ENCODE measurements at regions not wholly inside any gene's neighbourhood (a gene's known extent, or its start where the extent isn't known, plus 50 kb on each side); places are given as distances from the start of the nearest gene placed in this dataset.

GRCh38 chr3:78421247-78421966 is 1346.4 kb downstream of the ROBO1 start:
- H3K27me3 ChIP-seq (ENCODE audit: insufficient read depth, low read length, poor library complexity, severe bottlenecking), result no peaks in the 10 kb centered on the region
- H3K36me3 ChIP-seq (ENCODE audit: insufficient read depth, low read length), result no peaks in the 10 kb centered on the region
- no peaks in the 10 kb centered on the region for H4K20me1 ChIP-seq (ENCODE audit: insufficient read depth, low read length, poor library complexity, severe bottlenecking)
- no peak overlapping the region for H2AFZ ChIP-seq (ENCODE audit: low read length)
- H3K9ac ChIP-seq (ENCODE audit: low read depth, low read length, poor library complexity, severe bottlenecking), result no peak overlapping the region
- no peaks in the 10 kb centered on the region for H3K9me3 ChIP-seq (ENCODE audit: insufficient read depth, low read depth, low read length)
- no peak overlapping the region for H3K4me3 ChIP-seq (ENCODE audit: low read length, poor library complexity, severe bottlenecking)
- H3K4me2 ChIP-seq (ENCODE audit: low read depth, low read length, poor library complexity, severe bottlenecking), result no peak overlapping the region
- H3F3A ChIP-seq (ENCODE audit: low read depth), result no peaks in the 10 kb centered on the region
- H3K79me2 ChIP-seq (ENCODE audit: insufficient read depth, low read length), result no peaks in the 10 kb centered on the region
- H3K4me1 ChIP-seq (ENCODE audit: insufficient read depth, low read length, poor library complexity, severe bottlenecking), result no peaks in the 10 kb centered on the region
- no peaks in the 10 kb centered on the region; the same call in 1 of the 2 replicates for H3K9me2 ChIP-seq (replicated peaks; ENCODE audit: low read depth, low read length)
- TF ChIP-seq CTCF (conservative IDR thresholded peaks at IDR 0.05; ENCODE audit: low read length) (no peak), EZH2phosphoT487 (IDR thresholded peaks at IDR 0.05; ENCODE audit: borderline replicate concordance) (no peak)

GRCh38 chr3:78424656-78425055 is 1343.1 kb downstream of the ROBO1 start:
- Histone ChIP-seq H3K4me2 (ENCODE audit: low read depth, low read length, poor library complexity, severe bottlenecking) (no peak overlapping the region), H2AFZ (ENCODE audit: low read length) (no peak overlapping the region), H3K9ac (ENCODE audit: low read depth, low read length, poor library complexity, severe bottlenecking) (no peak overlapping the region), H3K4me1 (ENCODE audit: insufficient read depth, low read length, poor library complexity, severe bottlenecking) (no peaks in the 10 kb centered on the region), H3K4me3 (ENCODE audit: low read length, poor library complexity, severe bottlenecking) (no peak overlapping the region), H4K20me1 (ENCODE audit: insufficient read depth, low read length, poor library complexity, severe bottlenecking) (no peaks in the 10 kb centered on the region), H3K79me2 (ENCODE audit: insufficient read depth, low read length) (no peaks in the 10 kb centered on the region), H3K9me2 (replicated peaks; ENCODE audit: low read depth, low read length) (no peaks in the 10 kb centered on the region), H3K36me3 (ENCODE audit: insufficient read depth, low read length) (no peaks in the 10 kb centered on the region), H3K9me3 (ENCODE audit: insufficient read depth, low read depth, low read length) (no peaks in the 10 kb centered on the region), H3F3A (ENCODE audit: low read depth) (no peaks in the 10 kb centered on the region), H3K27me3 (ENCODE audit: insufficient read depth, low read length, poor library complexity, severe bottlenecking) (no peaks in the 10 kb centered on the region)
- TF ChIP-seq CTCF (conservative IDR thresholded peaks at IDR 0.05; ENCODE audit: low read length) (no peak), EZH2phosphoT487 (IDR thresholded peaks at IDR 0.05; ENCODE audit: borderline replicate concordance) (no peak)

GRCh38 chr3:78426454-78426853 is 1341.3 kb downstream of the ROBO1 start:
- TF ChIP-seq EZH2phosphoT487 (IDR thresholded peaks at IDR 0.05; ENCODE audit: borderline replicate concordance), result no peak
- TF ChIP-seq CTCF (conservative IDR thresholded peaks at IDR 0.05; ENCODE audit: low read length), result no peak
- H2AFZ ChIP-seq (ENCODE audit: low read length), result no peak overlapping the region

More at GRCh38 chr3:78426454-78426853, 1341.3 kb downstream of the ROBO1 start:
- Histone ChIP-seq H3F3A (ENCODE audit: low read depth) (no peaks in the 10 kb centered on the region), H3K9me2 (replicated peaks; ENCODE audit: low read depth, low read length) (no peaks in the 10 kb centered on the region), H3K36me3 (ENCODE audit: insufficient read depth, low read length) (no peaks in the 10 kb centered on the region), H3K27me3 (ENCODE audit: insufficient read depth, low read length, poor library complexity, severe bottlenecking) (no peaks in the 10 kb centered on the region), H3K4me2 (ENCODE audit: low read depth, low read length, poor library complexity, severe bottlenecking) (no peak overlapping the region), H3K4me3 (ENCODE audit: low read length, poor library complexity, severe bottlenecking) (no peak overlapping the region), H4K20me1 (ENCODE audit: insufficient read depth, low read length, poor library complexity, severe bottlenecking) (no peaks in the 10 kb centered on the region), H3K4me1 (ENCODE audit: insufficient read depth, low read length, poor library complexity, severe bottlenecking) (no peaks in the 10 kb centered on the region), H3K9ac (ENCODE audit: low read depth, low read length, poor library complexity, severe bottlenecking) (no peak overlapping the region), H3K79me2 (ENCODE audit: insufficient read depth, low read length) (no peaks in the 10 kb centered on the region), H3K9me3 (ENCODE audit: insufficient read depth, low read depth, low read length) (no peaks in the 10 kb centered on the region)
